Gastrocnemius medialis (tissue), 4 donors: ENCODE measurements at regions not wholly inside any gene's neighbourhood (a gene's known extent, or its start where the extent isn't known, plus 50 kb on each side); places are given as distances from the start of the nearest gene placed in this dataset.

Source experiments
- CTCF ChIP-seq, 5 experiments: fragments of 450-650 bp in 3 of 5; fragments of 200-600 bp in 2 of 5; sonication (generic) in 2 of 5; IDR thresholded peaks in 4 of 5; conservative IDR thresholded peaks in 1 of 5; 1 replicate in 4 of 5; 2 replicates in 1 of 5; pipeline ENCODE4 v1.5.1; 2016 to 2019; ENCODE audit warnings: antibody characterized with exemption in 5 of 5, mild to moderate bottlenecking in 3 of 5, moderate library complexity in 3 of 5
- POLR2A ChIP-seq, 2 donors: fragments of 450-650 bp; IDR thresholded peaks; one replicate each; pipeline ENCODE4 v1.6.1; 2017; ENCODE audit warnings: antibody characterized with exemption in 2 of 2, mild to moderate bottlenecking in 2 of 2, moderate library complexity in 2 of 2

GRCh38 chr10:44182909-44183308 lies 202.0 kb downstream of the CXCL12 start:
- TF ChIP-seq CTCF (IDR thresholded peaks at IDR 0.05 in 4 of 5, conservative IDR thresholded peaks at IDR 0.05 in 1 of 5): no peak
- TF ChIP-seq POLR2A (IDR thresholded peaks at IDR 0.05): no peak
